GM13976 (cell line): ENCODE measurements at regions not wholly inside any gene's neighbourhood (a gene's known extent, or its start where the extent isn't known, plus 50 kb on each side); places are given as distances from the start of the nearest gene placed in this dataset.

ENCODE experiments used
- DNase-seq: peaks from one replicate; pipeline ENCODE4 v3.0.0; 2012; ENCODE audit warnings: low spot score
- CTCF ChIP-seq: IDR thresholded peaks from 2 replicates; pipeline ENCODE4 v1.5.1; 2012; ENCODE audit warnings: borderline replicate concordance, mild to moderate bottlenecking; ENCODE audit not compliant: insufficient read depth; ENCODE audit errors: extremely low read depth, missing control alignments, control extremely low read depth
- in situ Hi-C: fragments of 300-500 bp; cut with MboI; formaldehyde crosslinking; loops from one replicate; pipeline ENCODE4 v1.12.0; 2022; ENCODE audit warnings: low sequenced_read_pairs, mixed read lengths, inconsistent platforms; ENCODE audit not compliant: unreplicated experiment

DNA sequence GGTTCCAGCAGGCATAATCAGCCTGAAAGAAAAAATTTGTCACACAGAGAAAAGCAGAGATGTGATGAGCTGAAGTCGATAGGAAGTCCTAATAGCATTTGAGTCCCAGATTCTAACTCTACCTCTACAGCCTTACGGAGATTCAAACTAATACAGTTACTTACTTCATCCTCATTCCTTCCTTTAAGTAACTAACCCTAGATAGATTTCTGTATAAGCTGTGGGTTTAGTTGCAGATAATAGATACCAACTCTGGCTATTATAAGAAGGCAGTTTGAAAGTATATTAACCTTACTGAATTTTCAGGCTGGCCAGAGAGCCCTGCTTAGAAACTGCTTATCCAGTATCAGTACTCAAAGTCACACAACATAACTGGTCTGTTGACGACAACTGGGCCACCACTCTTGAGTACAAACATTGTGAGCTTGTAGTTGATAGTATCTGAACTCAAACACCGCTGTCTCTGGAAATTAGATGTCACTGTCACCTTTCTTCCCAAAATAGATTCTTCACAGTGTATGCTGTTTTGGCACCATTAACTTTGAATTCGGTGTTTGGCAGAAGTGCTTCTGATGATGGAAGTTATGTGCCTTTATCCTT, 484.3 kb downstream of the DIPK2A start:
- no peak for TF ChIP-seq CTCF
- in situ Hi-C loops = no loop called here
- DNase-seq = no peak

- in situ Hi-C loops = no loop called here
- DNase-seq = no peak
Observed at GRCh38 chr3:144457758-144458157, 486.1 kb downstream of the DIPK2A start.

GRCh38 chr3:144458283-144458682, 486.7 kb downstream of the DIPK2A start:
- DNase-seq = no peak
- in situ Hi-C loops = no loop called here
- TF ChIP-seq CTCF = no peak

More at GRCh38 chr3:144457758-144458157, 486.1 kb downstream of the DIPK2A start:
- TF ChIP-seq CTCF = no peak

GRCh38 chr3:144462337-144462736, 490.7 kb downstream of the DIPK2A start:
- TF ChIP-seq CTCF = no peak
- in situ Hi-C loops = no loop called here

GRCh38 chr3:144463911-144464310, 492.3 kb downstream of the DIPK2A start:
- no peak for TF ChIP-seq CTCF
- DNase-seq = no peak
- in situ Hi-C loops = no loop called here

More at GRCh38 chr3:144462337-144462736, 490.7 kb downstream of the DIPK2A start:
- DNase-seq = no peak

DNA sequence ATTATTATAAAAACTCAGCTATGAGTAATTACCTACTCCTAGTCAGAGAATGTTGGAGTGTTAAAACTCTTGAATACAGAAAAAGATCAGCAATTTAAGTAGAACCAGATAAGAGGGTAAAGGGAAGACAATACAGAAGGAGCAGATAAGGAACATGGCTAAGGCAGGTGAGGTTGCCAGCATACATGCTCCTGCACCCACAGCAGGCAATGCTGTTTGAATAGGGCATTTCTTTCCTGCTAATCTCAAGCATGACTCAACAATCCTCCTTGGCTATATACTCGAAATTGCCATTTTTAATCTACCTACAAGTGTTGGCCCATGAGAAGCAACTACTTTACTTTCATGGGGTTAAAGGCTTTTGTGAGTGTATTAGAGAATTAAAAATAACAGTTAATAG, 494.5 kb downstream of the DIPK2A start:
- no peak for TF ChIP-seq CTCF
- in situ Hi-C loops = no loop called here
- DNase-seq = no peak
